Naive thymus-derived CD4-positive, alpha-beta T cell (primary cell): ENCODE measurements at regions not wholly inside any gene's neighbourhood (a gene's known extent, or its start where the extent isn't known, plus 50 kb on each side); places are given as distances from the start of the nearest gene placed in this dataset.

Experiments
- ATAC-seq: fragments of 150-1000 bp; cut with Tn5 transposase; 2 replicates; pipeline ENCODE4 v1.10.0; 2021; ENCODE audit warnings: mild to moderate bottlenecking, moderate library complexity
- CTCF ChIA-PET: fragments of 350-600 bp; sonication (Branson Sonifier 250); formaldehyde crosslinking; loops from one replicate; lab custom pipeline; 2021; ENCODE audit warnings: antibody characterized with exemption; lab: Charles Lee
- POLR2A ChIA-PET: fragments of 350-600 bp; sonication (Branson Sonifier 250); formaldehyde crosslinking; loops from one replicate; lab custom pipeline; 2021; ENCODE audit warnings: antibody characterized with exemption, inconsistent platforms; lab: Charles Lee
- DNase-seq, 9 donors: peaks; one replicate each; pipeline versions ENCODE4 v3.0.0 to v3.0.0-alpha.2; 2020 to 2022; ENCODE audit warnings: mixed read lengths in 1 of 9
- H3K27ac ChIP-seq: one replicate; pipeline ENCODE4 v1.7.0; 2013; ENCODE audit warnings: mild to moderate bottlenecking, low read depth, low read length, moderate library complexity
- H3K27me3 ChIP-seq, 2 donors: one replicate each; pipeline ENCODE4 v1.7.0; 2013; ENCODE audit warnings: low read length in 2 of 2, mild to moderate bottlenecking in 2 of 2, moderate library complexity in 2 of 2; ENCODE audit not compliant: control insufficient read depth in 2 of 2, insufficient read depth in 2 of 2
- H3K36me3 ChIP-seq, 3 experiments: 1 replicate in 2 of 3; 2 replicates in 1 of 3; pipeline ENCODE4 v1.7.0; 2013; ENCODE audit warnings: low read length in 3 of 3, mild to moderate bottlenecking in 3 of 3, moderate library complexity in 1 of 3; ENCODE audit not compliant: insufficient read depth in 3 of 3, control insufficient read depth in 2 of 3
- H3K4me1 ChIP-seq, 2 donors: one replicate each; pipeline ENCODE4 v1.7.0; 2013; ENCODE audit warnings: low read length in 2 of 2, mild to moderate bottlenecking in 2 of 2, moderate library complexity in 1 of 2; ENCODE audit not compliant: control insufficient read depth in 2 of 2, insufficient read depth in 2 of 2
- H3K4me3 ChIP-seq: 2 replicates; pipeline ENCODE4 v1.7.0; 2013; ENCODE audit warnings: mild to moderate bottlenecking, low read length
- H3K9me3 ChIP-seq, 3 experiments: 1 replicate in 2 of 3; 2 replicates in 1 of 3; pipeline ENCODE4 v1.7.0; 2013; ENCODE audit warnings: low read length in 3 of 3; ENCODE audit not compliant: control insufficient read depth in 2 of 3
- H3K27ac Mint-ChIP-seq, 9 donors: one replicate each; pipeline ENCODE4 v1.8.0; 2020 to 2022; ENCODE audit warnings: mixed read lengths in 9 of 9, mild to moderate bottlenecking in 8 of 9, moderate library complexity in 5 of 9, inconsistent platforms in 2 of 9
- H3K27me3 Mint-ChIP-seq, 5 donors: one replicate each; pipeline ENCODE4 v1.8.0; 2021 to 2022; ENCODE audit warnings: mixed read lengths in 5 of 5, mild to moderate bottlenecking in 1 of 5
- H3K36me3 Mint-ChIP-seq, 5 donors: one replicate each; pipeline ENCODE4 v1.8.0; 2020 to 2022; ENCODE audit warnings: mixed read lengths in 5 of 5, mild to moderate bottlenecking in 3 of 5, inconsistent platforms in 1 of 5
- H3K4me1 Mint-ChIP-seq, 7 donors: one replicate each; pipeline ENCODE4 v1.8.0; 2020 to 2022; ENCODE audit warnings: mixed read lengths in 7 of 7, mild to moderate bottlenecking in 3 of 7, inconsistent platforms in 1 of 7
- H3K4me3 Mint-ChIP-seq, 10 donors: one replicate each; pipeline ENCODE4 v1.8.0; 2020 to 2022; ENCODE audit warnings: mild to moderate bottlenecking in 10 of 10, mixed read lengths in 10 of 10, moderate library complexity in 6 of 10, inconsistent platforms in 2 of 10
- H3K9me3 Mint-ChIP-seq, 11 donors: one replicate each; pipeline ENCODE4 v1.8.0; 2020 to 2022; ENCODE audit warnings: mixed read lengths in 11 of 11, mild to moderate bottlenecking in 4 of 11, inconsistent platforms in 1 of 11, moderate library complexity in 1 of 11
- intact Hi-C, 2 donors: fragments of 100-400 bp; cut with micrococcal nuclease; formaldehyde crosslinking; loops; one replicate each; pipeline ENCODE4 v1.15.1; 2023

DNA sequence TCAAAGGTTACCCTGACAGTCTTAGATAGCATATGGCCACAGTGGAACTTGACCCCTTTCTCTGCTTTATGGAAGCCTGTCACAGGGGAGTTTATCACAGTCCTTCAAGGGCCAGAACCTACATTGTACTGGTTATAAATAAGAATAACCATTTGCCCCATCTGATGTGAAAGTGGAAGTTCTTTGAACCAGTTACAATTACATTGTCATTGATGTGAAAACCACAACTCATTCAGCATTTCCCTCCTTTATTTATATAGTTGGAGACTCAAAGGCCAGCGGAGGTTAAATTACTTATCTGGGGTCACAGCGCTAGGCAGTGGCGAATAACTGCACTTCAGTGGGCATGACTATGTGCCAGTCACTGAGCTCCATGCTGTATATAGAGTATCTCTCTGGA is 60.5 kb upstream of the TBC1D5 start:
- Mint-ChIP-seq H3K4me1 (peaks cover 5 to 13% (median 8%) of the 10 kb centered on the region in 7 donors), H3K36me3 (peaks cover 0 to 7% (median 0%) of the 10 kb centered on the region in 5 donors), H3K9me3 (peaks cover 0 to 6% (median 0%) of the 10 kb centered on the region in 11 donors), H3K27me3 (peaks cover 0 to 6% (median 3%) of the 10 kb centered on the region in 5 donors), H3K27ac (no peak overlapping the region), H3K4me3 (no peak overlapping the region)
- Histone ChIP-seq H3K36me3 (no peaks in the 10 kb centered on the region), H3K4me1 (no peaks in the 10 kb centered on the region), H3K4me3 (no peak overlapping the region), H3K27me3 (no peaks in the 10 kb centered on the region), H3K27ac (no peak overlapping the region), H3K9me3 (no peaks in the 10 kb centered on the region)
- DNase-seq (no peak), ATAC-seq (no peak)
- intact Hi-C loops, result no loop called here
- CTCF ChIA-PET, result no interaction called here
- POLR2A ChIA-PET, result no interaction called here

DNA sequence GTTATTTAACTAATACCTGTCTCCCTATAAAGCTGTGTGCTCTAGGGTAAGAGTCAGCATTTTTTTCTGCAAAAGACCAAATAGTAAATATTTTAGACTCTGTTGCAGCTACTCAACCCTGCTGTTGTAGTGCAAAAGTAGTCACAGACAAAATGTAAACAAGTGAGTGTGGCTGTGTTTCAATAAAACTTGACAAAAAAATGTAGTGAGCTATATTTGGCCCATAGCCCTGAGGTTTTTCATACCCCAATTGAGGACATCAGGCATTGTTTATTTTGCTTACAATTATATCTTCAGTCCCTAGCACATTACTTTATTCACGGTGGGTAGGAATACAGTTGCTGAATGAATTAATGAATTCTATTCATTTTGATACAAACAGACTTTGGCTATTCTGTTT is 58.7 kb upstream of the TBC1D5 start:
- peaks cover 0 to 6% (median under 1%) of the 10 kb centered on the region in 7 donors for H3K4me1 Mint-ChIP-seq
- peaks cover 0 to 6% (median 0%) of the 10 kb centered on the region in 5 donors for H3K36me3 Mint-ChIP-seq
- no peak overlapping the region for H3K4me3 Mint-ChIP-seq
- ATAC-seq, result no peak
- H3K9me3 ChIP-seq, result no peaks in the 10 kb centered on the region
- H3K27me3 ChIP-seq, result no peaks in the 10 kb centered on the region
- H3K4me1 ChIP-seq, result no peaks in the 10 kb centered on the region
- no peak for DNase-seq
- H3K27ac ChIP-seq, result no peak overlapping the region
- H3K4me3 ChIP-seq, result no peak overlapping the region
- H3K36me3 ChIP-seq, result no peaks in the 10 kb centered on the region
- peaks cover 0 to 3% (median 0%) of the 10 kb centered on the region in 11 donors for H3K9me3 Mint-ChIP-seq
- H3K27me3 Mint-ChIP-seq, result peaks cover 0 to 4% (median 3%) of the 10 kb centered on the region in 5 donors
- H3K27ac Mint-ChIP-seq, result no peak overlapping the region
- ChIA-PET POLR2A (no interaction called here), CTCF (no interaction called here)
- intact Hi-C loops, result no loop called here

DNA sequence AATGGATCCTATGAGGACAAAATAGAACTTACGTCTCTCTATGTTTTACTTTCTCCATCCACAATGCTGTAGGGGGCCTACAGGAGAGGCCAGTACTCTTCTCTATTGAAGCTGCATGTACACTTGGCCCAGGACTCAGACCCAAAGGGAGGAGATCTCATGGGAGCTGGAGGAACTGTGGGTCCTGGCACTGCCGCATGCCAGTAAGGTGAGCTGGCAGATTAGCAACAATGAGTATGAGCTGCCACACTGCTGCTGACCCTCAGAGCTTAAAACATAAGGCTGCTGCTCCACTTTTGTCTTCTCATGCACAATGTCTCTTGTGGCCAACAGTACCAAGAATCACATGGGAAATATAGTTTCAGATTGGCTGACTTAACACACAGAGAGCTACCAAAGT is 57.8 kb upstream of the TBC1D5 start:
- H3K36me3 ChIP-seq, result no peaks in the 10 kb centered on the region
- H3K36me3 Mint-ChIP-seq, result peaks cover 0 to 6% (median 0%) of the 10 kb centered on the region in 5 donors
- CTCF ChIA-PET, result no interaction called here
- H3K27ac Mint-ChIP-seq, result no peak overlapping the region
- no peak overlapping the region for H3K4me3 Mint-ChIP-seq
- no peak overlapping the region for H3K27ac ChIP-seq
- no peak for ATAC-seq
- intact Hi-C loops, result no loop called here
- H3K9me3 ChIP-seq, result no peaks in the 10 kb centered on the region
- H3K4me1 ChIP-seq, result no peaks in the 10 kb centered on the region
- H3K9me3 Mint-ChIP-seq, result peaks cover 0 to 3% (median 0%) of the 10 kb centered on the region in 11 donors
- POLR2A ChIA-PET, result no interaction called here
- DNase-seq, result no peak
- no peaks in the 10 kb centered on the region for H3K27me3 ChIP-seq
- peaks cover 0 to 4% (median 0%) of the 10 kb centered on the region in 5 donors for H3K27me3 Mint-ChIP-seq
- H3K4me3 ChIP-seq, result no peak overlapping the region
- no peaks in the 10 kb centered on the region for H3K4me1 Mint-ChIP-seq

DNA sequence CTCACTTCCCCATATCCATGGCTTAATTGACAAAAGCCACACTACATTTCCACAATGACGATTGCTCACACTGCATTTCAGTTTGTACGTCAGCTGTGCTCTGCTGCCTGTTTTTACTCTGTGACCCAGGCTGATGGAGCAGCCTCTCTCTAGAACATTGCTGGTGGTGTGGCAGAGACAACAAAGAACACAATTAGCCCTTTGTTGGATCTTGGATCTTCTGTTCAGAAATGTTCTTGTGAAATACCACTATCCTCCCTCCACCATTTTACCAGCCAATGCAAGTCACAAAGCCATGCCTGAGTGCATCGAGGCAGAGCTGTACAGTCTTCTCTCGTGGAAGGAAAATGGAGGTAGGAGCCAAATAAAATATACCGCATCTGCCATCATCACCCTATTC is 56.9 kb upstream of the TBC1D5 start:
- CTCF ChIA-PET, result no interaction called here
- peaks cover 0 to 6% (median 0%) of the 10 kb centered on the region in 5 donors for H3K36me3 Mint-ChIP-seq

DNA sequence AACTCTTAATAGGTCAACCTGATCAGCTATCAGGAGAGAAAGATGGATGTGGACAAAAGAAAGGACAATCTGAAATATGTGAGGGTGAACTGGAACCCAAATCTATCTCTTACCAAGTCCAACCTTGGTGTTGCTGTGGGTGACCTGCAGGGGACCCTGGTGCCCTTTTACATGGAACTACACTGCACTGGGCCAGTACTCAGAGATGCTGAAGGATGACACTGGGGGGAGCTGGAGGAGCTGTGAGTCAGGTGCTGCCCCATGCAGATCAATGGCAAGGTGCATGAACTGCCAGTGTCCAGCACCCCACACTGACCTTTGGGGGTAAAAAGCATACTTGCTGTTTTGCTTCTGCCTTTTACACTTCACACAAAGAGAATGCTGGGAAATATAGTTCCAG is 55.6 kb upstream of the TBC1D5 start:
- H3K4me3 ChIP-seq, result no peak overlapping the region
- no peaks in the 10 kb centered on the region for H3K9me3 ChIP-seq
- no peaks in the 10 kb centered on the region for H3K4me1 ChIP-seq
- Mint-ChIP-seq H3K4me3 (no peak overlapping the region), H3K4me1 (no peaks in the 10 kb centered on the region), H3K9me3 (peaks cover 0 to 13% (median 3%) of the 10 kb centered on the region in 11 donors), H3K36me3 (peaks cover 0 to 13% (median 0%) of the 10 kb centered on the region in 5 donors), H3K27ac (no peak overlapping the region), H3K27me3 (peaks cover 0 to 4% (median 0%) of the 10 kb centered on the region in 5 donors)
- no peaks in the 10 kb centered on the region for H3K36me3 ChIP-seq
- no peak for ATAC-seq
- no peak for DNase-seq
- H3K27me3 ChIP-seq, result no peaks in the 10 kb centered on the region
- intact Hi-C loops, result no loop called here
- ChIA-PET POLR2A (no interaction called here), CTCF (interaction anchor here (1.2 kb wide), 1 partner anchor 44 kb away, joined by 3 read pairs; no protein-coding TSS in a partner anchor)
- H3K27ac ChIP-seq, result no peak overlapping the region

More for the DNA sequence above, 56.9 kb upstream of the TBC1D5 start:
- H3K4me1 Mint-ChIP-seq, result no peaks in the 10 kb centered on the region
- H3K9me3 Mint-ChIP-seq, result peaks cover 0 to 3% (median 0%) of the 10 kb centered on the region in 11 donors
- no peak overlapping the region for H3K27ac Mint-ChIP-seq
- peaks cover 0 to 4% (median 0%) of the 10 kb centered on the region in 5 donors for H3K27me3 Mint-ChIP-seq
- Histone ChIP-seq H3K27ac (no peak overlapping the region), H3K36me3 (no peaks in the 10 kb centered on the region), H3K4me3 (no peak overlapping the region), H3K9me3 (no peaks in the 10 kb centered on the region), H3K27me3 (no peaks in the 10 kb centered on the region), H3K4me1 (no peaks in the 10 kb centered on the region)
- intact Hi-C loops, result no loop called here
- ATAC-seq, result no peak
- POLR2A ChIA-PET, result no interaction called here
- no peak for DNase-seq
- no peak overlapping the region for H3K4me3 Mint-ChIP-seq

DNA sequence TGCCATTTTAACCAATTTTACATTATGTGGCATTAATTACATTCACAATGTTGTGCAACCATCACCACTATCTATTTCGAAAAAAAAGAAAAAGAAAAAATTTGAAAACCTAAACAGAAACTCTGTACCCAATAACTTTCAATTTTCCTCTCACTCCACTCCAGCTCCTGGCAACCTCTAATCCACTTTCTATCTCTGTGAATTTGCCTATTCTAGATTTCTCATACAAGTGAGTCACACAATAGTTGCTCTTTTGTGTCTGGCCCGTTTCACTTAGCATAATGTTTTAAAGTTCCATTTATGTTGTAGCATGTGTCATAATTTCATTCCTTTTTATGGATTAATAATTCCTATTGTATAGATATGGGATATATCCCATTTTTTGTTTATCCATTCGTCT is 53.3 kb upstream of the TBC1D5 start:
- Mint-ChIP-seq H3K36me3 (peaks cover 5 to 22% (median 6%) of the 10 kb centered on the region in 5 donors), H3K4me1 (no peaks in the 10 kb centered on the region), H3K27ac (no peak overlapping the region), H3K9me3 (peaks cover 7 to 26% (median 12%) of the 10 kb centered on the region in 11 donors), H3K4me3 (no peak overlapping the region), H3K27me3 (peaks cover 0 to 12% (median 8%) of the 10 kb centered on the region in 5 donors)
- Histone ChIP-seq H3K9me3 (no peaks in the 10 kb centered on the region), H3K4me1 (no peaks in the 10 kb centered on the region), H3K36me3 (no peaks in the 10 kb centered on the region), H3K27me3 (no peaks in the 10 kb centered on the region), H3K4me3 (no peak overlapping the region), H3K27ac (no peak overlapping the region)
- ChIA-PET POLR2A (no interaction called here), CTCF (no interaction called here)
- intact Hi-C loops, result no loop called here
- no peak for ATAC-seq
- DNase-seq, result no peak

DNA sequence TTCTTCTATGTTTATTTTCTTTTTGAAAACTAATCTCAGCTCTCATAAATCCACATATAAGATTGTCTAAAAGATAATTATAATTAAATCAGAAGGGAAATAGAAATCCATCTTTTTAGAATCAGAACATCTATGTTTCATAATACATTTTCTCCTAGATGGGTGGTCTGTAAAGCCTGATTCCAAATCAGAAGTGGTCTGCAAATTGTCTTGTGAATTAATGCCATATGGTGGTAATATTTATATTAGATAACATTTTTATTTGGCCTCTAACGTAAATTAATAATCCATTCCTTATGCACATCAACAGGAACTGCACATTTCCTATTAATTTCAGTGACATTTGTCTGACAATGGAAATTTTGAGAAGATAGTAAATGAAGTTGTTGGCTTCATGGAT is 52.8 kb upstream of the TBC1D5 start:
- intact Hi-C loops, result no loop called here
- H3K9me3 Mint-ChIP-seq, result peaks cover 8 to 28% (median 13%) of the 10 kb centered on the region in 11 donors
- no peaks in the 10 kb centered on the region for H3K4me1 ChIP-seq
- H3K4me3 Mint-ChIP-seq, result no peak overlapping the region
- ATAC-seq (no peak), DNase-seq (no peak)
- H3K9me3 ChIP-seq, result no peaks in the 10 kb centered on the region
- CTCF ChIA-PET, result no interaction called here
- H3K4me1 Mint-ChIP-seq, result no peaks in the 10 kb centered on the region
- no peak overlapping the region for H3K4me3 ChIP-seq
- H3K36me3 ChIP-seq, result no peaks in the 10 kb centered on the region
- H3K27ac Mint-ChIP-seq, result no peak overlapping the region
- H3K27me3 Mint-ChIP-seq, result peaks cover 0 to 12% (median 9%) of the 10 kb centered on the region in 5 donors
- POLR2A ChIA-PET, result no interaction called here
- H3K36me3 Mint-ChIP-seq, result peaks cover 5 to 19% (median 6%) of the 10 kb centered on the region in 5 donors
- H3K27ac ChIP-seq, result no peak overlapping the region
- no peaks in the 10 kb centered on the region for H3K27me3 ChIP-seq
